Neural cell (in vitro differentiated cells): ENCODE measurements at regions not wholly inside any gene's neighbourhood (a gene's known extent, or its start where the extent isn't known, plus 50 kb on each side); places are given as distances from the start of the nearest gene placed in this dataset.

Experiments used
- CTCF ChIP-seq: fragments of 450-650 bp; IDR thresholded peaks from 2 replicates; pipeline ENCODE4 v1.5.1; 2014; ENCODE audit warnings: antibody characterized with exemption, mild to moderate bottlenecking, moderate library complexity; ENCODE audit not compliant: poor library complexity, severe bottlenecking
- EP300 ChIP-seq: fragments of 450-650 bp; conservative IDR thresholded peaks from 2 replicates; pipeline ENCODE4 v1.6.1; 2014; ENCODE audit warnings: antibody characterized with exemption, mild to moderate bottlenecking, moderate library complexity; ENCODE audit not compliant: poor library complexity, severe bottlenecking
- EZH2 ChIP-seq: fragments of 200-600, 300-800 bp; shearing (Covaris generic), sonication (generic); IDR thresholded peaks from 2 replicates; pipeline ENCODE4 v1.6.1; 2014; ENCODE audit warnings: antibody characterized with exemption, low read length, borderline replicate concordance, mild to moderate bottlenecking; ENCODE audit not compliant: insufficient read depth, poor library complexity, severe bottlenecking
- POLR2AphosphoS5 ChIP-seq: IDR thresholded peaks from 2 replicates; pipeline ENCODE4 v1.6.1; 2012
- TAF1 ChIP-seq: IDR thresholded peaks from 2 replicates; pipeline ENCODE4 v1.6.1; 2012; ENCODE audit warnings: low read depth

GRCh38 chr6:170176136-170176897 is 114.6 kb downstream of the DLL1 start:
- no peak for TF ChIP-seq CTCF
- no peak for TF ChIP-seq TAF1
- no peak for TF ChIP-seq POLR2AphosphoS5
- no peak for TF ChIP-seq EP300
- no peak for TF ChIP-seq EZH2
